K562 (cell line): ENCODE measurements at regions not wholly inside any gene's neighbourhood (a gene's known extent, or its start where the extent isn't known, plus 50 kb on each side); places are given as distances from the start of the nearest gene placed in this dataset.
"Not testable (repeated sequence)": the region's sequence is repeated elsewhere in the genome, so short reads cannot be mapped to it uniquely, and the experiment has no call there.

Experiments used
- ATAC-seq: fragments of 200-7000 bp; cut with Tn5 transposase; 3 replicates; pipeline ENCODE4 v1.9.1; 2020; ENCODE audit warnings: moderate library complexity
- BruUV-seq: library from RNA; stranded (reverse); fragments of 400-500 nt; replicated peaks from 2 replicates; lab custom pipeline; 2021; lab: Mats Ljungman, UMichigan
- CTCF ChIA-PET: fragments of 300-600 bp; formaldehyde crosslinking; extraction: SDS; loops from one replicate; lab custom pipeline; 2021; ENCODE audit warnings: low intra/inter-chr PET ratio; lab: Yijun Ruan, JAX
- POLR2A ChIA-PET: fragments of 300-600, 350-650 bp; sonication (Branson Sonifier 250); formaldehyde crosslinking; extraction: SDS; loops from one replicate; lab custom pipeline; 2021; ENCODE audit warnings: antibody characterized with exemption, inconsistent platforms; lab: Yijun Ruan, JAX
- DNase-seq, 4 experiments: peaks; one replicate each; pipeline versions ENCODE4 v3.0.0 to v3.0.0-alpha.2; 2011 to 2018; ENCODE audit warnings: low spot score in 3 of 4, mixed read lengths in 3 of 4; ENCODE audit errors: extremely low read depth in 1 of 4
- FAIRE-seq: peaks from 2 replicates; lab custom pipeline; 2011; peaks lifted over from hg19 to GRCh38; lab: Jason Lieb, UNC
- H2AFZ ChIP-seq: 2 replicates; pipeline ENCODE4 v1.6.0; 2011; ENCODE audit warnings: low read depth, low read length, control low read depth, inconsistent platforms
- H3K27ac ChIP-seq: fragments of 200-600 bp; 3 replicates; pipeline ENCODE4 v1.8.0; 2011; ENCODE audit warnings: low read depth, mild to moderate bottlenecking, control low read depth, inconsistent platforms, low read length, moderate library complexity, mixed read lengths; ENCODE audit errors: extremely low read depth
- H3K27me3 ChIP-seq, 2 experiments: fragments of 300-600 bp in 1 of 2; 2 replicates in 1 of 2; 3 replicates in 1 of 2; pipeline versions ENCODE4 v1.6.0 to v1.8.0; 2011; ENCODE audit warnings: inconsistent platforms in 2 of 2, low read length in 2 of 2, mild to moderate bottlenecking in 1 of 2, mixed read lengths in 1 of 2, moderate library complexity in 1 of 2; ENCODE audit not compliant: control insufficient read depth in 2 of 2, insufficient read depth in 2 of 2
- H3K36me3 ChIP-seq: fragments of 300-600 bp; 3 replicates; pipeline ENCODE4 v1.8.0; 2011; ENCODE audit warnings: mild to moderate bottlenecking, low read length, inconsistent platforms; ENCODE audit not compliant: control insufficient read depth, insufficient read depth
- H3K4me1 ChIP-seq, 2 experiments: fragments of 200-600 bp in 1 of 2; replicated peaks in 1 of 2; 2 replicates in 1 of 2; 3 replicates in 1 of 2; pipeline versions ENCODE4 v1.5.1 to v1.8.0; 2011; ENCODE audit warnings: inconsistent platforms in 2 of 2, low read length in 2 of 2, mild to moderate bottlenecking in 1 of 2, mixed read lengths in 1 of 2, moderate library complexity in 1 of 2; ENCODE audit not compliant: control insufficient read depth in 2 of 2, insufficient read depth in 2 of 2
- H3K4me2 ChIP-seq: 2 replicates; pipeline ENCODE4 v1.6.1; 2011; ENCODE audit warnings: low read length, control low read depth, inconsistent platforms, mixed read lengths; ENCODE audit not compliant: insufficient read depth
- H3K4me3 ChIP-seq: fragments of 200-600 bp; sonication (generic), shearing (Covaris generic); 2 replicates; pipeline ENCODE4 v1.5.1; 2016; ENCODE audit warnings: control low read depth, inconsistent platforms
- H3K79me2 ChIP-seq: fragments of 200-600 bp; 3 replicates; pipeline ENCODE4 v1.8.0; 2011; ENCODE audit warnings: low read length, inconsistent platforms; ENCODE audit not compliant: control insufficient read depth, insufficient read depth
- H3K9ac ChIP-seq, 2 experiments: 2 replicates each; pipeline versions ENCODE4 v1.6.0 to v1.6.1; 2011; ENCODE audit warnings: low read depth in 2 of 2, low read length in 2 of 2, control low read depth in 1 of 2, inconsistent platforms in 1 of 2, mild to moderate bottlenecking in 1 of 2, mixed read lengths in 1 of 2; ENCODE audit not compliant: insufficient read depth in 1 of 2
- H3K9me1 ChIP-seq: one replicate; pipeline ENCODE4 v1.6.0; 2011; ENCODE audit warnings: inconsistent platforms, mild to moderate bottlenecking, low read length, moderate library complexity; ENCODE audit not compliant: control insufficient read depth, insufficient read depth
- H3K9me3 ChIP-seq: replicated peaks from 2 replicates; pipeline ENCODE4 v1.5.1; 2011; ENCODE audit warnings: low read depth, low read length, inconsistent platforms; ENCODE audit not compliant: control insufficient read depth, insufficient read depth
- H4K20me1 ChIP-seq: replicated peaks from 2 replicates; pipeline ENCODE4 v1.6.1; 2011; ENCODE audit warnings: low read length, inconsistent platforms, mixed read lengths; ENCODE audit not compliant: control insufficient read depth, insufficient read depth
- ELK3 ChIP-seq: fragments of 450-650 bp; formaldehyde crosslinking; IDR thresholded peaks from 2 replicates; pipeline ENCODE4 v1.4.0; 2020; ENCODE audit warnings: mild to moderate bottlenecking
- FOXA1 ChIP-seq: fragments of 450-650 bp; IDR thresholded peaks from 2 replicates; pipeline ENCODE4 v1.6.1; 2016; ENCODE audit warnings: mild to moderate bottlenecking, borderline replicate concordance
- ILF3 ChIP-seq: fragments of 450-650 bp; IDR thresholded peaks from 2 replicates; pipeline ENCODE4 v1.6.1; 2018; ENCODE audit warnings: antibody characterized with exemption, mild to moderate bottlenecking, moderate library complexity, borderline replicate concordance
- NELFE ChIP-seq: IDR thresholded peaks from 2 replicates; pipeline ENCODE4 v1.6.1; 2011; ENCODE audit warnings: mild to moderate bottlenecking; ENCODE audit not compliant: insufficient read depth, insufficient read length
- RHOXF2B ChIP-seq: fragments of 250-450 bp; sonication (Bioruptor Pico); conservative IDR thresholded peaks from 2 replicates; pipeline ENCODE4 v1.5.1; 2021
- ZBTB12 ChIP-seq: fragments of 250-450 bp; sonication (Bioruptor Pico); IDR thresholded peaks from 2 replicates; pipeline ENCODE4 v1.4.0; 2020
- ZC3H4 ChIP-seq: sonication (generic); formaldehyde crosslinking; IDR thresholded peaks from 2 replicates; pipeline ENCODE4 v1.9.0; 2021; ENCODE audit warnings: missing genetic modification reagents, borderline replicate concordance
- ZNF140 ChIP-seq: fragments of 250-450 bp; sonication (Bioruptor Pico); IDR thresholded peaks from 2 replicates; pipeline ENCODE4 v1.8.0; 2021; ENCODE audit warnings: moderate library complexity, mild to moderate bottlenecking, inconsistent platforms
- ZNF589 ChIP-seq: fragments of 200-800 bp; sonication (Bioruptor generic); IDR thresholded peaks from 2 replicates; pipeline ENCODE4 v1.6.1; 2016; ENCODE audit warnings: low read depth, missing genetic modification characterization, missing compliant biosample characterization
- WGBS: fragments of 100-300 bp; shearing (Covaris generic); methylation state at CpG from one replicate; pipeline ENCODE4 v1.1.6; 2016; ENCODE audit warnings: low coverage, mixed read lengths; ENCODE audit not compliant: insufficient coverage; ENCODE audit errors: missing lambda C conversion rate; 5-methylcytosine and 5-hydroxymethylcytosine counted together
- in situ Hi-C: fragments of 300-500 bp; cut with MboI; formaldehyde crosslinking; loops from 4 replicates; pipeline ENCODE4 v1.15.0; 2018; ENCODE audit warnings: inconsistent platforms, mixed read lengths
- intact Hi-C: fragments of 100-400 bp; cut with micrococcal nuclease; formaldehyde crosslinking; loops from 2 replicates; pipeline ENCODE4 v1.14.2; 2022
- TF ChIP-seq, protein P1 (sequence below): fragments of 450-650 bp; IDR thresholded peaks from 2 replicates; pipeline ENCODE4 v1.6.1; 2016; ENCODE audit warnings: borderline replicate concordance
- TF ChIP-seq, protein P2 (sequence below): fragments of 250-450 bp; sonication (Bioruptor Pico); IDR thresholded peaks from 2 replicates; pipeline ENCODE4 v1.8.0; 2021; ENCODE audit warnings: moderate library complexity, mild to moderate bottlenecking, inconsistent platforms

GRCh38 chr12:67790660-67791059, 142.1 kb downstream of the DYRK2 start:
- H3K27me3 ChIP-seq = no peaks in the 10 kb centered on the region
- TF ChIP-seq ILF3 (no peak), ZNF140 (CRISPR knock-in tag) (no peak), FOXA1 (no peak), ELK3 (CRISPR knock-in tag) (no peak), RHOXF2B (no peak), ZC3H4 (CRISPR knock-in tag) (no peak), ZNF589 (no peak), ZBTB12 (CRISPR knock-in tag) (no peak), NELFE (no peak)
- TF ChIP-seq, protein P1, sequence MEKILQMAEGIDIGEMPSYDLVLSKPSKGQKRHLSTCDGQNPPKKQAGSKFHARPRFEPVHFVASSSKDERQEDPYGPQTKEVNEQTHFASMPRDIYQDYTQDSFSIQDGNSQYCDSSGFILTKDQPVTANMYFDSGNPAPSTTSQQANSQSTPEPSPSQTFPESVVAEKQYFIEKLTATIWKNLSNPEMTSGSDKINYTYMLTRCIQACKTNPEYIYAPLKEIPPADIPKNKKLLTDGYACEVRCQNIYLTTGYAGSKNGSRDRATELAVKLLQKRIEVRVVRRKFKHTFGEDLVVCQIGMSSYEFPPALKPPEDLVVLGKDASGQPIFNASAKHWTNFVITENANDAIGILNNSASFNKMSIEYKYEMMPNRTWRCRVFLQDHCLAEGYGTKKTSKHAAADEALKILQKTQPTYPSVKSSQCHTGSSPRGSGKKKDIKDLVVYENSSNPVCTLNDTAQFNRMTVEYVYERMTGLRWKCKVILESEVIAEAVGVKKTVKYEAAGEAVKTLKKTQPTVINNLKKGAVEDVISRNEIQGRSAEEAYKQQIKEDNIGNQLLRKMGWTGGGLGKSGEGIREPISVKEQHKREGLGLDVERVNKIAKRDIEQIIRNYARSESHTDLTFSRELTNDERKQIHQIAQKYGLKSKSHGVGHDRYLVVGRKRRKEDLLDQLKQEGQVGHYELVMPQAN = no peak
- TF ChIP-seq, protein P2, sequence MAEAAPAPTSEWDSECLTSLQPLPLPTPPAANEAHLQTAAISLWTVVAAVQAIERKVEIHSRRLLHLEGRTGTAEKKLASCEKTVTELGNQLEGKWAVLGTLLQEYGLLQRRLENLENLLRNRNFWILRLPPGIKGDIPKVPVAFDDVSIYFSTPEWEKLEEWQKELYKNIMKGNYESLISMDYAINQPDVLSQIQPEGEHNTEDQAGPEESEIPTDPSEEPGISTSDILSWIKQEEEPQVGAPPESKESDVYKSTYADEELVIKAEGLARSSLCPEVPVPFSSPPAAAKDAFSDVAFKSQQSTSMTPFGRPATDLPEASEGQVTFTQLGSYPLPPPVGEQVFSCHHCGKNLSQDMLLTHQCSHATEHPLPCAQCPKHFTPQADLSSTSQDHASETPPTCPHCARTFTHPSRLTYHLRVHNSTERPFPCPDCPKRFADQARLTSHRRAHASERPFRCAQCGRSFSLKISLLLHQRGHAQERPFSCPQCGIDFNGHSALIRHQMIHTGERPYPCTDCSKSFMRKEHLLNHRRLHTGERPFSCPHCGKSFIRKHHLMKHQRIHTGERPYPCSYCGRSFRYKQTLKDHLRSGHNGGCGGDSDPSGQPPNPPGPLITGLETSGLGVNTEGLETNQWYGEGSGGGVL (CRISPR knock-in tag) = no peak
- TF ChIP-seq, all 486 proteins: peak for 0
- FAIRE-seq (no peak), ATAC-seq (no peak), DNase-seq (no peak)
- in situ Hi-C loops = no loop called here
- Histone ChIP-seq H4K20me1 (no peaks in the 10 kb centered on the region), H3K79me2 (no peaks in the 10 kb centered on the region), H3K4me2 (no peak overlapping the region), H3K9me1 (no peaks in the 10 kb centered on the region), H3K4me3 (no peak overlapping the region), H3K4me1 (no peaks in the 10 kb centered on the region), H3K9ac (no peak overlapping the region), H2AFZ (no peak overlapping the region), H3K36me3 (no peaks in the 10 kb centered on the region), H3K27ac (no peak overlapping the region), H3K9me3 (no peaks in the 10 kb centered on the region)
- 0% methylated on average over 2 of the region's 2 CpGs for WGBS
- no TSS peak for BruUV-seq
- intact Hi-C loops = no loop called here
- POLR2A ChIA-PET = interaction anchor here (1.0 kb wide), 1 partner anchor 48 kb away, joined by 3 read pairs; no protein-coding TSS in a partner anchor
- CTCF ChIA-PET = no interaction called here

DNA sequence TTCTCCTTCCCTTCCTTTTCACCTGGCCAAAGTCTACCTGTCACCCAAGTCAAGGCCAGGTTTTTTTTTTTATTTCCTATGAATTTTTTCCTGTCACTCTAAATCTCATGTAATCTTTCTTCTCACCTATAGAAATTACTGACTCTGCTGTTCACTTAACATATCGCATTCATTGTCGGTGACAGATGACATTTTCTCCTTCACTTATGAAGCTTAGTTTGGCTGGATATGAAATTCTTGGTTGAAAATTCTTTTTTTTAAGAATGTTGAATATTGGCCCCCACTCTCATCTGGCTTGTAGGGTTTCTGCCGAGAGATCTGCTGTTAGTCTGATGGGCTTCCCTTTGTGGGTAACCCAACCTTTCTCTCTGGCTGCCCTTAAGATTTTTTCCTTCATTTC, 142.8 kb downstream of the DYRK2 start:
- H3K27me3 ChIP-seq, H3K4me2 ChIP-seq, H3K9me1 ChIP-seq, H3K9ac ChIP-seq, FAIRE-seq, H3K4me3 ChIP-seq, H3K27ac ChIP-seq, BruUV-seq, POLR2A ChIA-PET, H4K20me1 ChIP-seq, H3K9me3 ChIP-seq, intact Hi-C loops, H3K4me1 ChIP-seq, H3K36me3 ChIP-seq, ATAC-seq, H3K79me2 ChIP-seq, in situ Hi-C loops, DNase-seq, CTCF ChIA-PET, H2AFZ ChIP-seq: not testable (repeated sequence)
- WGBS = 0% methylated on average over 3 of the region's 3 CpGs
